GM23248 (cell line): ENCODE measurements at regions not wholly inside any gene's neighbourhood (a gene's known extent, or its start where the extent isn't known, plus 50 kb on each side); places are given as distances from the start of the nearest gene placed in this dataset.

Experiments used
- DNase-seq: peaks from one replicate; pipeline ENCODE4 v3.0.0-alpha.2; 2015
- H2AFZ ChIP-seq: fragments of 200-600 bp; sonication (generic); 2 replicates; pipeline ENCODE4 v1.6.1; 2016; ENCODE audit warnings: antibody characterized with exemption
- H3F3A ChIP-seq: fragments of 200-600 bp; sonication (generic); 2 replicates; pipeline ENCODE4 v1.6.1; 2016; ENCODE audit warnings: mild to moderate bottlenecking, antibody characterized with exemption, mixed run types; ENCODE audit not compliant: insufficient read depth
- H3K27ac ChIP-seq: fragments of 200-600 bp; sonication (generic); 2 replicates; pipeline ENCODE4 v1.5.1; 2016; ENCODE audit warnings: mild to moderate bottlenecking
- H3K27me3 ChIP-seq: fragments of 200-600 bp; sonication (generic); replicated peaks from 2 replicates; pipeline ENCODE4 v1.6.1; 2016; ENCODE audit warnings: mild to moderate bottlenecking; ENCODE audit not compliant: insufficient read depth
- H3K36me3 ChIP-seq: fragments of 200-600 bp; sonication (generic); 2 replicates; pipeline ENCODE4 v1.6.1; 2016; ENCODE audit warnings: low read depth, mild to moderate bottlenecking
- H3K4me1 ChIP-seq: fragments of 200-600 bp; sonication (generic); 2 replicates; pipeline ENCODE4 v1.6.1; 2016; ENCODE audit warnings: mild to moderate bottlenecking; ENCODE audit not compliant: insufficient read depth
- H3K4me2 ChIP-seq: fragments of 200-600 bp; sonication (generic); one replicate; pipeline ENCODE4 v1.6.1; 2016; ENCODE audit warnings: mild to moderate bottlenecking; ENCODE audit not compliant: unreplicated experiment
- H3K4me3 ChIP-seq: fragments of 200-600 bp; sonication (generic); 2 replicates; pipeline ENCODE4 v1.5.1; 2016; ENCODE audit warnings: mild to moderate bottlenecking
- H3K79me2 ChIP-seq: fragments of 200-600 bp; sonication (generic); 2 replicates; pipeline ENCODE4 v1.6.1; 2016; ENCODE audit warnings: mild to moderate bottlenecking; ENCODE audit not compliant: insufficient read depth
- H3K9ac ChIP-seq: fragments of 200-600 bp; sonication (generic); 2 replicates; pipeline ENCODE4 v1.6.1; 2016; ENCODE audit warnings: mild to moderate bottlenecking
- H3K9me2 ChIP-seq: fragments of 200-600 bp; sonication (generic); 2 replicates; pipeline ENCODE4 v1.6.1; 2016; ENCODE audit warnings: mixed run types, mild to moderate bottlenecking, moderate library complexity; ENCODE audit not compliant: insufficient read depth
- H3K9me3 ChIP-seq: fragments of 200-600 bp; sonication (generic); one replicate; pipeline ENCODE4 v1.6.1; 2017; ENCODE audit warnings: low read depth
- H4K20me1 ChIP-seq: fragments of 200-600 bp; sonication (generic); 2 replicates; pipeline ENCODE4 v1.6.0; 2016; ENCODE audit not compliant: insufficient read depth
- EZH2 ChIP-seq: fragments of 200-600 bp; sonication (generic); IDR thresholded peaks from 2 replicates; pipeline ENCODE4 v1.6.1; 2018; ENCODE audit warnings: antibody characterized with exemption, mild to moderate bottlenecking; ENCODE audit not compliant: insufficient read depth, poor library complexity, severe bottlenecking
- EZH2phosphoT487 ChIP-seq: fragments of 200-600 bp; sonication (generic); IDR thresholded peaks from 2 replicates; pipeline ENCODE4 v1.6.1; 2018; ENCODE audit warnings: antibody characterized with exemption, moderate library complexity, mild to moderate bottlenecking, low read depth; ENCODE audit not compliant: insufficient read depth
- WGBS, 2 experiments: methylation state at CpG; one replicate each; pipeline ENCODE4 v1.1.6; 2015 to 2017; ENCODE audit warnings: low lambda C conversion rate in 2 of 2, low coverage in 1 of 2; ENCODE audit errors: missing lambda C conversion rate in 2 of 2; 5-methylcytosine and 5-hydroxymethylcytosine counted together
- in situ Hi-C: fragments of 300-500 bp; cut with MboI; formaldehyde crosslinking; loops from 2 replicates; pipeline ENCODE4 v1.15.0; 2020

- H3K36me3 ChIP-seq: no peaks in the 10 kb centered on the region
Measured at GRCh38 chr17:74107107-74107506, 96.4 kb upstream of the RPL38 start.

GRCh38 chr17:74108126-74108705 is 95.3 kb upstream of the RPL38 start:
- 21 to 24% methylated on average over 12 of the region's 12 CpGs for WGBS, 2 experiments
- no peak overlapping the region for H3K27ac ChIP-seq

More at GRCh38 chr17:74107107-74107506, 96.4 kb upstream of the RPL38 start:
- no peak overlapping the region for H3K4me3 ChIP-seq
- in situ Hi-C loops: no loop called here
- 57 to 65% methylated on average over 15 of the region's 15 CpGs for WGBS, 2 experiments
- no peaks in the 10 kb centered on the region for H3F3A ChIP-seq
- no peaks in the 10 kb centered on the region for H3K9me2 ChIP-seq
- no peak for DNase-seq
- no peak overlapping the region for H3K4me2 ChIP-seq
- no peaks in the 10 kb centered on the region for H3K79me2 ChIP-seq
- H3K9ac ChIP-seq: no peak overlapping the region
- H3K27ac ChIP-seq: no peak overlapping the region
- no peaks in the 10 kb centered on the region for H3K4me1 ChIP-seq
- H3K9me3 ChIP-seq: no peaks in the 10 kb centered on the region
- no peaks in the 10 kb centered on the region for H3K27me3 ChIP-seq
- no peak for TF ChIP-seq EZH2
- no peak for TF ChIP-seq EZH2phosphoT487
- no peak overlapping the region for H2AFZ ChIP-seq
- H4K20me1 ChIP-seq: no peaks in the 10 kb centered on the region

GRCh38 chr17:74110467-74110866 is 93.0 kb upstream of the RPL38 start:
- Histone ChIP-seq H3K27ac (no peak overlapping the region), H3K4me1 (no peaks in the 10 kb centered on the region), H3K4me3 (no peak overlapping the region), H3K36me3 (no peaks in the 10 kb centered on the region), H3K27me3 (no peaks in the 10 kb centered on the region), H3K9me2 (no peaks in the 10 kb centered on the region), H2AFZ (no peak overlapping the region), H4K20me1 (no peaks in the 10 kb centered on the region), H3K9me3 (no peaks in the 10 kb centered on the region), H3K4me2 (no peak overlapping the region), H3F3A (no peaks in the 10 kb centered on the region), H3K79me2 (no peaks in the 10 kb centered on the region), H3K9ac (no peak overlapping the region)
- DNase-seq: no peak
- in situ Hi-C loops: no loop called here
- WGBS, 2 experiments: 13 to 14% methylated on average over 10 of the region's 10 CpGs
- TF ChIP-seq EZH2 (no peak), EZH2phosphoT487 (no peak)

More at GRCh38 chr17:74108126-74108705, 95.3 kb upstream of the RPL38 start:
- TF ChIP-seq EZH2phosphoT487: no peak
- no peak for TF ChIP-seq EZH2
- Histone ChIP-seq H3F3A (no peaks in the 10 kb centered on the region), H3K79me2 (no peaks in the 10 kb centered on the region), H4K20me1 (no peaks in the 10 kb centered on the region), H2AFZ (no peak overlapping the region), H3K9ac (no peak overlapping the region), H3K27me3 (no peaks in the 10 kb centered on the region), H3K9me3 (no peaks in the 10 kb centered on the region), H3K4me1 (no peaks in the 10 kb centered on the region), H3K36me3 (no peaks in the 10 kb centered on the region), H3K9me2 (no peaks in the 10 kb centered on the region), H3K4me2 (no peak overlapping the region), H3K4me3 (no peak overlapping the region)
- no peak for DNase-seq
- in situ Hi-C loops: no loop called here

- Histone ChIP-seq H3K79me2 (no peaks in the 10 kb centered on the region), H3K4me2 (no peak overlapping the region), H3K36me3 (no peaks in the 10 kb centered on the region), H3K9me2 (no peaks in the 10 kb centered on the region), H3K9me3 (no peaks in the 10 kb centered on the region), H2AFZ (no peak overlapping the region), H4K20me1 (no peaks in the 10 kb centered on the region), H3K4me3 (no peak overlapping the region), H3K27ac (no peak overlapping the region), H3F3A (no peaks in the 10 kb centered on the region), H3K27me3 (peaks cover 19% of the 10 kb centered on the region), H3K4me1 (no peaks in the 10 kb centered on the region), H3K9ac (no peak overlapping the region)
- TF ChIP-seq EZH2phosphoT487 (no peak), EZH2 (no peak)
- in situ Hi-C loops: no loop called here
- DNase-seq: no peak
- WGBS, 2 experiments: 81 to 84% methylated on average over 7 to 41 of the region's 41 CpGs
Measured at GRCh38 chr17:74113326-74113725, 90.2 kb upstream of the RPL38 start.

- Histone ChIP-seq H3K9ac (no peak overlapping the region), H3K4me3 (no peak overlapping the region), H3K9me3 (no peaks in the 10 kb centered on the region), H4K20me1 (no peaks in the 10 kb centered on the region), H3K4me2 (no peak overlapping the region), H3K9me2 (no peaks in the 10 kb centered on the region), H3K4me1 (no peaks in the 10 kb centered on the region), H2AFZ (no peak overlapping the region), H3K27ac (no peak overlapping the region), H3F3A (no peaks in the 10 kb centered on the region), H3K79me2 (no peaks in the 10 kb centered on the region), H3K27me3 (peaks cover 22% of the 10 kb centered on the region), H3K36me3 (no peaks in the 10 kb centered on the region)
- no peak for DNase-seq
- WGBS, 2 experiments: 4 to 5% methylated on average over 23 of the region's 23 CpGs
- in situ Hi-C loops: no loop called here
- TF ChIP-seq EZH2: no peak
Measured at GRCh38 chr17:74113952-74114351, 89.5 kb upstream of the RPL38 start.
